ENCODE measurements at regions not wholly inside any gene's neighbourhood (a gene's known extent, or its start where the extent isn't known, plus 50 kb on each side); places are given as distances from the start of the nearest gene placed in this dataset.

- H3K4me3 ChIP-seq (ENCODE audit: control insufficient read depth, low read depth, low read length): no peak overlapping the region
- DNase-seq (ENCODE audit: low read depth): no peak
- TF ChIP-seq CTCF (IDR thresholded peaks at IDR 0.05; ENCODE audit: control insufficient read depth, insufficient read depth, low read depth, low read length, missing control alignments): no peak
Measured at GRCh38 chr6:28751514-28751913, 172.3 kb downstream of the TRIM27 start.

- H3K4me3 ChIP-seq (ENCODE audit: control insufficient read depth, low read depth, low read length): no peak overlapping the region
- no peak for TF ChIP-seq CTCF (IDR thresholded peaks at IDR 0.05; ENCODE audit: control insufficient read depth, insufficient read depth, low read depth, low read length, missing control alignments)
- no peak for DNase-seq (ENCODE audit: low read depth)
Measured at GRCh38 chr6:28751963-28752350, 171.8 kb downstream of the TRIM27 start.

GRCh38 chr6:28757429-28758045 lies 166.2 kb downstream of the TRIM27 start:
- TF ChIP-seq CTCF (IDR thresholded peaks at IDR 0.05; ENCODE audit: control insufficient read depth, insufficient read depth, low read depth, low read length, missing control alignments): no peak
- H3K4me3 ChIP-seq (ENCODE audit: control insufficient read depth, low read depth, low read length): no peak overlapping the region
- no peak for DNase-seq (ENCODE audit: low read depth)

- no peak for DNase-seq (ENCODE audit: low read depth)
- H3K4me3 ChIP-seq (ENCODE audit: control insufficient read depth, low read depth, low read length): no peak overlapping the region
- no peak for TF ChIP-seq CTCF (IDR thresholded peaks at IDR 0.05; ENCODE audit: control insufficient read depth, insufficient read depth, low read depth, low read length, missing control alignments)
Measured at GRCh38 chr6:28758046-28758817, 165.6 kb downstream of the TRIM27 start.

- no peak overlapping the region for H3K4me3 ChIP-seq (ENCODE audit: control insufficient read depth, low read depth, low read length)
- DNase-seq (ENCODE audit: low read depth): no peak
- no peak for TF ChIP-seq CTCF (IDR thresholded peaks at IDR 0.05; ENCODE audit: control insufficient read depth, insufficient read depth, low read depth, low read length, missing control alignments)
Measured at GRCh38 chr6:28758818-28759235, 165.0 kb downstream of the TRIM27 start.

GRCh38 chr6:28764014-28764723 lies 159.6 kb downstream of the TRIM27 start:
- no peak overlapping the region for H3K4me3 ChIP-seq (ENCODE audit: control insufficient read depth, low read depth, low read length)
- no peak for TF ChIP-seq CTCF (IDR thresholded peaks at IDR 0.05; ENCODE audit: control insufficient read depth, insufficient read depth, low read depth, low read length, missing control alignments)
- no peak for DNase-seq (ENCODE audit: low read depth)
